PFSK-1 (cell line): ENCODE measurements at regions not wholly inside any gene's neighbourhood (a gene's known extent, or its start where the extent isn't known, plus 50 kb on each side); places are given as distances from the start of the nearest gene placed in this dataset.

Experiments
- FOXP2 ChIP-seq: optimal IDR thresholded peaks from 2 replicates; pipeline ENCODE3; 2011; ENCODE audit warnings: borderline replicate concordance, control low read depth, inconsistent platforms; ENCODE audit not compliant: insufficient read depth; ENCODE audit errors: extremely low read length, extremely low read depth
- POLR2AphosphoS5 ChIP-seq: IDR thresholded peaks from 2 replicates; pipeline ENCODE4 v1.6.1; 2012; ENCODE audit warnings: low read depth, mild to moderate bottlenecking, control low read depth, low read length, moderate library complexity
- REST ChIP-seq, 2 experiments: IDR thresholded peaks; 2 replicates each; pipeline versions ENCODE4 v1.6.1 to v1.8.0; 2011 to 2012; ENCODE audit warnings: low read depth in 2 of 2, low read length in 2 of 2, control low read depth in 1 of 2, inconsistent platforms in 1 of 2, mild to moderate bottlenecking in 1 of 2, moderate library complexity in 1 of 2; ENCODE audit not compliant: insufficient read depth in 1 of 2
- SIN3A ChIP-seq: IDR thresholded peaks from 2 replicates; pipeline ENCODE4 v1.6.1; 2012; ENCODE audit warnings: mild to moderate bottlenecking, low read length, moderate library complexity, borderline replicate concordance; ENCODE audit not compliant: insufficient read depth
- TAF1 ChIP-seq: IDR thresholded peaks from 2 replicates; pipeline ENCODE4 v1.6.1; 2012; ENCODE audit warnings: low read length, control low read depth, borderline replicate concordance; ENCODE audit not compliant: insufficient read depth

- TF ChIP-seq SIN3A, result no peak
- TF ChIP-seq FOXP2, result no peak
- no peak for TF ChIP-seq REST (IDR thresholded peaks at IDR 0.05; ENCODE audit: insufficient read depth in 1 of 2, low read depth in 2 of 2, low read length in 2 of 2)
- TF ChIP-seq POLR2AphosphoS5, result no peak
- no peak for TF ChIP-seq TAF1
Measured at GRCh38 chr10:83753490-83753889, 385.8 kb upstream of the GHITM start.

GRCh38 chr10:83754857-83755256 is 384.5 kb upstream of the GHITM start:
- TF ChIP-seq REST (IDR thresholded peaks at IDR 0.05; ENCODE audit: insufficient read depth in 1 of 2, low read depth in 2 of 2, low read length in 2 of 2) (no peak), FOXP2 (no peak), POLR2AphosphoS5 (no peak), SIN3A (no peak), TAF1 (no peak)

- no peak for TF ChIP-seq FOXP2
- TF ChIP-seq TAF1, result no peak
- no peak for TF ChIP-seq POLR2AphosphoS5
- TF ChIP-seq REST (IDR thresholded peaks at IDR 0.05; ENCODE audit: insufficient read depth in 1 of 2, low read depth in 2 of 2, low read length in 2 of 2), result no peak
- no peak for TF ChIP-seq SIN3A
Measured at GRCh38 chr10:83760142-83760541, 379.2 kb upstream of the GHITM start.

- no peak for TF ChIP-seq REST (IDR thresholded peaks at IDR 0.05; ENCODE audit: insufficient read depth in 1 of 2, low read depth in 2 of 2, low read length in 2 of 2)
- TF ChIP-seq POLR2AphosphoS5, result no peak
- no peak for TF ChIP-seq SIN3A
- TF ChIP-seq FOXP2, result no peak
- TF ChIP-seq TAF1, result no peak
Measured at GRCh38 chr10:83764666-83765065, 374.6 kb upstream of the GHITM start.

- TF ChIP-seq FOXP2 (no peak), SIN3A (no peak), POLR2AphosphoS5 (no peak), TAF1 (no peak), REST (IDR thresholded peaks at IDR 0.05; ENCODE audit: insufficient read depth in 1 of 2, low read depth in 2 of 2, low read length in 2 of 2) (no peak)
Measured at GRCh38 chr10:83765731-83766130, 373.6 kb upstream of the GHITM start.
